H1 (cell line): ENCODE measurements at regions not wholly inside any gene's neighbourhood (a gene's known extent, or its start where the extent isn't known, plus 50 kb on each side); places are given as distances from the start of the nearest gene placed in this dataset.

Source experiments
- CTCF ChIA-PET: fragments of 300-600 bp; sonication (Branson Sonifier 250); formaldehyde crosslinking; loops from one replicate; lab custom pipeline; 2021; ENCODE audit not compliant: partially characterized antibody; lab: Charles Lee
- POLR2A ChIA-PET: fragments of 300-600 bp; sonication (Branson Sonifier 250); formaldehyde crosslinking; loops from one replicate; lab custom pipeline; 2021; ENCODE audit warnings: inconsistent platforms; ENCODE audit not compliant: partially characterized antibody; lab: Charles Lee
- DNase-seq, 2 experiments: peaks; one replicate each; pipeline versions ENCODE4 v3.0.0 to v3.0.0-alpha.2; 2010 to 2022; ENCODE audit warnings: low spot score in 2 of 2, low read depth in 1 of 2, mixed read lengths in 1 of 2
- FAIRE-seq: peaks from 2 replicates; lab custom pipeline; 2011; peaks lifted over from hg19 to GRCh38; lab: Jason Lieb, UNC
- H2AFZ ChIP-seq: 2 replicates; pipeline ENCODE4 v1.8.1; 2012; ENCODE audit warnings: low read length, inconsistent platforms
- H2AK5ac ChIP-seq: 2 replicates; pipeline ENCODE4 v1.6.1; 2013; ENCODE audit warnings: low read depth, low read length
- H2BK120ac ChIP-seq: replicated peaks from 2 replicates; pipeline ENCODE3; 2013; ENCODE audit warnings: low read depth, low read length, inconsistent platforms
- H2BK12ac ChIP-seq: 2 replicates; pipeline ENCODE4 v1.6.1; 2013; ENCODE audit warnings: low read depth, low read length
- H2BK15ac ChIP-seq: 2 replicates; pipeline ENCODE4 v1.6.1; 2013; ENCODE audit warnings: low read length
- H2BK20ac ChIP-seq: 2 replicates; pipeline ENCODE4 v1.6.1; 2013; ENCODE audit warnings: low read length
- H2BK5ac ChIP-seq: 2 replicates; pipeline ENCODE4 v1.6.1; 2013; ENCODE audit warnings: low read depth, low read length
- H3K14ac ChIP-seq: 2 replicates; pipeline ENCODE4 v1.6.1; 2013; ENCODE audit warnings: inconsistent platforms; ENCODE audit not compliant: insufficient read length
- H3K18ac ChIP-seq: 2 replicates; pipeline ENCODE4 v1.6.1; 2013; ENCODE audit warnings: low read length; ENCODE audit errors: extremely low read depth
- H3K23ac ChIP-seq: 2 replicates; pipeline ENCODE4 v1.6.1; 2013; ENCODE audit warnings: inconsistent platforms; ENCODE audit not compliant: insufficient read length
- H3K23me2 ChIP-seq: 2 replicates; pipeline ENCODE4 v1.6.1; 2013; ENCODE audit warnings: low read depth, low read length
- H3K27ac ChIP-seq: 2 replicates; pipeline ENCODE4 v1.6.1; 2011; ENCODE audit warnings: low read depth, low read length, inconsistent platforms
- H3K27me3 ChIP-seq, 4 experiments: replicated peaks in 1 of 4; 1 replicate in 1 of 4; 2 replicates in 3 of 4; pipeline versions ENCODE4 v1.6.1 to v1.8.1; 2011 to 2013; ENCODE audit warnings: low read length in 3 of 4, mild to moderate bottlenecking in 3 of 4, inconsistent platforms in 2 of 4, mixed read lengths in 2 of 4, moderate library complexity in 1 of 4; ENCODE audit not compliant: control insufficient read depth in 3 of 4, insufficient read depth in 3 of 4; ENCODE audit errors: extremely low read depth in 1 of 4
- H3K36me3 ChIP-seq, 4 experiments: 2 replicates each; pipeline versions ENCODE4 v1.6.1 to v1.8.1; 2011 to 2013; ENCODE audit warnings: mild to moderate bottlenecking in 4 of 4, low read length in 3 of 4, moderate library complexity in 2 of 4, control low read depth in 1 of 4, inconsistent platforms in 1 of 4; ENCODE audit not compliant: insufficient read depth in 4 of 4, control insufficient read depth in 2 of 4
- H3K4ac ChIP-seq: replicated peaks from 2 replicates; pipeline ENCODE3; 2013; ENCODE audit warnings: low read length, low read depth, mixed read lengths, inconsistent platforms; ENCODE audit not compliant: insufficient read length
- H3K4me1 ChIP-seq, 4 experiments: replicated peaks in 1 of 4; 1 replicate in 1 of 4; 2 replicates in 3 of 4; pipeline versions ENCODE4 v1.6.1 to v1.8.1; 2011 to 2013; ENCODE audit warnings: low read length in 3 of 4, inconsistent platforms in 2 of 4, mixed read lengths in 1 of 4; ENCODE audit not compliant: insufficient read depth in 4 of 4, control insufficient read depth in 3 of 4
- H3K4me2 ChIP-seq, 2 experiments: 2 replicates each; pipeline versions ENCODE4 v1.6.1 to v1.8.1; 2011 to 2013; ENCODE audit warnings: low read depth in 2 of 2, low read length in 2 of 2, control low read depth in 1 of 2, inconsistent platforms in 1 of 2, mild to moderate bottlenecking in 1 of 2; ENCODE audit not compliant: insufficient read depth in 1 of 2
- H3K4me3 ChIP-seq, 4 experiments: fragments of 200-600, 300-600 bp in 1 of 4; sonication (generic), shearing (Covaris generic), sonication (Bioruptor Twin) in 1 of 4; 2 replicates each; pipeline versions ENCODE4 v1.5.1 to v1.8.1; 2011 to 2016; ENCODE audit warnings: low read length in 4 of 4, low read depth in 3 of 4, control low read depth in 2 of 4, inconsistent platforms in 2 of 4, mild to moderate bottlenecking in 2 of 4, mixed read lengths in 1 of 4, moderate library complexity in 1 of 4; ENCODE audit not compliant: insufficient read depth in 2 of 4; ENCODE audit errors: extremely low read depth in 1 of 4
- H3K56ac ChIP-seq: replicated peaks from 2 replicates; pipeline ENCODE3; 2013; ENCODE audit warnings: low read depth, mild to moderate bottlenecking, mixed read lengths, low read length, inconsistent platforms; ENCODE audit not compliant: insufficient read length
- H3K79me1 ChIP-seq: 2 replicates; pipeline ENCODE4 v1.6.1; 2013; ENCODE audit warnings: low read depth, low read length, control low read depth
- H3K79me2 ChIP-seq, 2 experiments: 2 replicates each; pipeline versions ENCODE4 v1.6.1 to v1.8.1; 2012 to 2013; ENCODE audit warnings: low read length in 2 of 2, mild to moderate bottlenecking in 2 of 2, inconsistent platforms in 1 of 2; ENCODE audit not compliant: insufficient read depth in 2 of 2, control insufficient read depth in 1 of 2
- H3K9ac ChIP-seq, 4 experiments: replicated peaks in 1 of 4; 1 replicate in 1 of 4; 2 replicates in 3 of 4; pipeline versions ENCODE4 v1.6.1 to v1.8.1; 2011 to 2013; ENCODE audit warnings: low read depth in 3 of 4, low read length in 3 of 4, control low read depth in 2 of 4, mild to moderate bottlenecking in 2 of 4, moderate library complexity in 2 of 4, inconsistent platforms in 1 of 4; ENCODE audit errors: extremely low read depth in 1 of 4
- H3K9me3 ChIP-seq, 2 experiments: 2 replicates each; pipeline versions ENCODE4 v1.6.1 to v1.8.1; 2012 to 2013; ENCODE audit warnings: mild to moderate bottlenecking in 2 of 2, moderate library complexity in 2 of 2, control low read depth in 1 of 2, inconsistent platforms in 1 of 2, low read depth in 1 of 2, low read length in 1 of 2, mixed read lengths in 1 of 2; ENCODE audit not compliant: insufficient read depth in 2 of 2
- H4K20me1 ChIP-seq, 2 experiments: replicated peaks in 1 of 2; 2 replicates each; pipeline versions ENCODE3 to v1.8.1; 2011 to 2013; ENCODE audit warnings: inconsistent platforms in 2 of 2, low read length in 2 of 2, mild to moderate bottlenecking in 1 of 2; ENCODE audit not compliant: insufficient read depth in 2 of 2, control insufficient read depth in 1 of 2
- H4K5ac ChIP-seq: 2 replicates; pipeline ENCODE4 v1.6.1; 2013; ENCODE audit warnings: low read length, low read depth, mixed read lengths, inconsistent platforms; ENCODE audit not compliant: insufficient read length
- H4K8ac ChIP-seq: 2 replicates; pipeline ENCODE4 v1.8.0; 2013; ENCODE audit warnings: mild to moderate bottlenecking, moderate library complexity, low read length, inconsistent platforms; ENCODE audit not compliant: insufficient read depth; ENCODE audit errors: extremely low read depth
- H4K91ac ChIP-seq: replicated peaks from 2 replicates; pipeline ENCODE3; 2013; ENCODE audit warnings: low read length, mixed read lengths, inconsistent platforms; ENCODE audit not compliant: insufficient read length
- KDM1A ChIP-seq: fragments of 200-600, 300-600 bp; sonication (generic); IDR thresholded peaks from 2 replicates; pipeline ENCODE4 v1.7.1; 2016; ENCODE audit warnings: mild to moderate bottlenecking, low read length, borderline replicate concordance
- MAFK ChIP-seq: IDR thresholded peaks from 2 replicates; pipeline ENCODE4 v1.6.1; 2012; ENCODE audit warnings: low read depth, mild to moderate bottlenecking, improper control_type of control experiment, low read length
- SP4 ChIP-seq: IDR thresholded peaks from 2 replicates; pipeline ENCODE4 v1.6.1; 2012; ENCODE audit warnings: low read length, inconsistent platforms
- YY1 ChIP-seq: IDR thresholded peaks from 2 replicates; pipeline ENCODE4 v1.6.1; 2011; ENCODE audit warnings: low read depth, mild to moderate bottlenecking, low read length
- WGBS, 2 experiments: shearing (Covaris generic) in 1 of 2; methylation state at CpG; one replicate each; pipeline versions ENCODE4 v1.1.6 to v1.1.7; 2013 to 2015; ENCODE audit warnings: low lambda C conversion rate in 2 of 2, mixed read lengths in 2 of 2, inconsistent platforms in 1 of 2, low coverage in 1 of 2, missing lambda C conversion rate in 1 of 2; ENCODE audit not compliant: insufficient replicate concordance in 2 of 2, insufficient coverage in 1 of 2, insufficient read length in 1 of 2; ENCODE audit errors: extremely low coverage in 1 of 2, missing lambda C conversion rate in 1 of 2; 5-methylcytosine and 5-hydroxymethylcytosine counted together

GRCh38 chrX:100120956-100121355 is 289.1 kb downstream of the PCDH19 start:
- no peak overlapping the region for H3K9ac ChIP-seq
- ChIA-PET POLR2A (no interaction called here), CTCF (no interaction called here)
- no peak overlapping the region for H3K27ac ChIP-seq
- no peaks in the 10 kb centered on the region for H3K4me1 ChIP-seq
- 90% methylated on average over 1 of the region's 1 CpG; no CpG with 5 or more reads in 1 of the 2 experiments for WGBS, 2 experiments
- no peak overlapping the region for H3K18ac ChIP-seq
- H3K23me2 ChIP-seq = no peaks in the 10 kb centered on the region
- no peaks in the 10 kb centered on the region for H3K79me1 ChIP-seq
- H3K4ac ChIP-seq = no peak overlapping the region
- no peaks in the 10 kb centered on the region for H4K20me1 ChIP-seq
- no peak overlapping the region for H2AFZ ChIP-seq
- no peaks in the 10 kb centered on the region for H3K79me2 ChIP-seq
- no peak for FAIRE-seq
- no peak overlapping the region for H2BK5ac ChIP-seq
- no peak overlapping the region for H3K4me3 ChIP-seq
- H2AK5ac ChIP-seq = no peak overlapping the region
- H3K36me3 ChIP-seq = no peaks in the 10 kb centered on the region
- H3K14ac ChIP-seq = no peak overlapping the region
- no peak overlapping the region for H3K4me2 ChIP-seq
- no peak overlapping the region for H4K8ac ChIP-seq
- H2BK12ac ChIP-seq = no peak overlapping the region
- H2BK120ac ChIP-seq = no peak overlapping the region
- H3K56ac ChIP-seq = no peak overlapping the region
- no peak overlapping the region for H2BK20ac ChIP-seq
- no peak overlapping the region for H4K91ac ChIP-seq
- no peaks in the 10 kb centered on the region for H3K9me3 ChIP-seq
- no peaks in the 10 kb centered on the region for H3K27me3 ChIP-seq
- no peak overlapping the region for H3K23ac ChIP-seq
- DNase-seq = no peak
- no peak overlapping the region for H4K5ac ChIP-seq
- H2BK15ac ChIP-seq = no peak overlapping the region
- TF ChIP-seq MAFK (no peak), YY1 (no peak), KDM1A (no peak), SP4 (no peak)
